ENCODE measurements at regions not wholly inside any gene's neighbourhood (a gene's known extent, or its start where the extent isn't known, plus 50 kb on each side); places are given as distances from the start of the nearest gene placed in this dataset.
"Not testable (repeated sequence)": the region's sequence is repeated elsewhere in the genome, so short reads cannot be mapped to it uniquely, and the experiment has no call there.

- DNase-seq (ENCODE audit: low spot score), result not testable (repeated sequence)
Measured at GRCh38 chr16:16448423-16448822, 69.5 kb downstream of the NPIPA7 start.

- DNase-seq (ENCODE audit: low spot score), result not testable (repeated sequence)
Measured at GRCh38 chr16:16449712-16450237, 70.8 kb downstream of the NPIPA7 start.

- not testable (repeated sequence) for DNase-seq (ENCODE audit: low spot score)
Measured at GRCh38 chr16:16451721-16452410, 72.9 kb downstream of the NPIPA7 start.

- DNase-seq (ENCODE audit: low spot score), result not testable (repeated sequence)
Measured at GRCh38 chr16:16458579-16458978, 79.6 kb downstream of the NPIPA7 start.

- DNase-seq (ENCODE audit: low spot score), result not testable (repeated sequence)
Measured at GRCh38 chr16:16463792-16464191, 84.9 kb downstream of the NPIPA7 start.

- DNase-seq (ENCODE audit: low spot score), result not testable (repeated sequence)
Measured at GRCh38 chr16:16488919-16489318, 110.0 kb downstream of the NPIPA7 start.

GRCh38 chr16:16489466-16489865, 110.5 kb downstream of the NPIPA7 start:
- DNase-seq (ENCODE audit: low spot score), result not testable (repeated sequence)

- not testable (repeated sequence) for DNase-seq (ENCODE audit: low spot score)
Measured at GRCh38 chr16:16494114-16494513, 115.2 kb downstream of the NPIPA7 start.

GRCh38 chr16:16494998-16495397, 116.1 kb downstream of the NPIPA7 start:
- not testable (repeated sequence) for DNase-seq (ENCODE audit: low spot score)

- DNase-seq (ENCODE audit: low spot score), result not testable (repeated sequence)
Measured at GRCh38 chr16:16499875-16500274, 120.9 kb downstream of the NPIPA7 start.

GRCh38 chr16:16507041-16507440, 128.1 kb downstream of the NPIPA7 start:
- DNase-seq (ENCODE audit: low spot score), result not testable (repeated sequence)

- not testable (repeated sequence) for DNase-seq (ENCODE audit: low spot score)
Measured at GRCh38 chr16:16508344-16508743, 129.4 kb downstream of the NPIPA7 start.

GRCh38 chr16:16519395-16519794, 140.5 kb downstream of the NPIPA7 start:
- not testable (repeated sequence) for DNase-seq (ENCODE audit: low spot score)

- not testable (repeated sequence) for DNase-seq (ENCODE audit: low spot score)
Measured at GRCh38 chr16:16521239-16522002, 142.5 kb downstream of the NPIPA7 start.

GRCh38 chr16:16526998-16527397, 148.1 kb downstream of the NPIPA7 start:
- DNase-seq (ENCODE audit: low spot score), result not testable (repeated sequence)

- not testable (repeated sequence) for DNase-seq (ENCODE audit: low spot score)
Measured at GRCh38 chr16:16530744-16531143, 151.8 kb downstream of the NPIPA7 start.

GRCh38 chr16:16535565-16535964, 156.6 kb downstream of the NPIPA7 start:
- not testable (repeated sequence) for DNase-seq (ENCODE audit: low spot score)

- DNase-seq (ENCODE audit: low spot score), result not testable (repeated sequence)
Measured at GRCh38 chr16:16536151-16536550, 157.2 kb downstream of the NPIPA7 start.

- not testable (repeated sequence) for DNase-seq (ENCODE audit: low spot score)
Measured at GRCh38 chr16:16549710-16550109, 170.8 kb downstream of the NPIPA7 start.

GRCh38 chr16:16550824-16551223, 171.9 kb downstream of the NPIPA7 start:
- not testable (repeated sequence) for DNase-seq (ENCODE audit: low spot score)

GRCh38 chr16:16552819-16553340, 173.9 kb downstream of the NPIPA7 start:
- DNase-seq (ENCODE audit: low spot score), result not testable (repeated sequence)

GRCh38 chr16:16559179-16559740, 180.3 kb downstream of the NPIPA7 start:
- not testable (repeated sequence) for DNase-seq (ENCODE audit: low spot score)
